A549 (cell line): ENCODE measurements at regions not wholly inside any gene's neighbourhood (a gene's known extent, or its start where the extent isn't known, plus 50 kb on each side); places are given as distances from the start of the nearest gene placed in this dataset.

Source experiments
- EP300 ChIP-seq, 2 experiments: fragments of >200 bp; sonication (Bioruptor Twin); formaldehyde crosslinking; IDR thresholded peaks; 2 replicates in 1 of 2; 3 replicates in 1 of 2; pipeline ENCODE4 v1.6.1; 2016 to 2017
- POLR2A ChIP-seq: IDR thresholded peaks from 2 replicates; pipeline ENCODE4 v1.6.1; 2012; ENCODE audit warnings: mild to moderate bottlenecking, low read length
- SREBF2 ChIP-seq: fragments of 450-650 bp; IDR thresholded peaks from 2 replicates; pipeline ENCODE4 v1.6.1; 2014; ENCODE audit warnings: mild to moderate bottlenecking, moderate library complexity
- ZFP36 ChIP-seq: fragments of 450-650 bp; IDR thresholded peaks from 2 replicates; pipeline ENCODE4 v1.6.1; 2014; ENCODE audit warnings: borderline replicate concordance; ENCODE audit not compliant: partially characterized antibody
- TF ChIP-seq, protein P1 (sequence below): fragments of >200 bp; sonication (Bioruptor Twin); formaldehyde crosslinking; IDR thresholded peaks from 3 replicates; pipeline ENCODE4 v1.5.1; 2016
- TF ChIP-seq, protein P2 (sequence below): IDR thresholded peaks from 2 replicates; pipeline ENCODE4 v1.6.1; 2012
- TF ChIP-seq, protein P3 (sequence below): fragments of 200-600 bp; sonication (generic); IDR thresholded peaks from 2 replicates; pipeline ENCODE4 v1.6.1; 2016; ENCODE audit warnings: antibody characterized with exemption, mild to moderate bottlenecking, moderate library complexity
- TF ChIP-seq, protein P4 (sequence below): fragments of 250-450 bp; sonication (Bioruptor Pico); IDR thresholded peaks from 2 replicates; pipeline ENCODE4 v1.5.0; 2021; ENCODE audit warnings: mild to moderate bottlenecking, moderate library complexity, borderline replicate concordance
- TF ChIP-seq, protein P5 (sequence below): fragments of 150-350 bp; IDR thresholded peaks from 2 replicates; pipeline ENCODE4 v1.6.1; 2014; ENCODE audit warnings: low read depth, mild to moderate bottlenecking, low read length

DNA sequence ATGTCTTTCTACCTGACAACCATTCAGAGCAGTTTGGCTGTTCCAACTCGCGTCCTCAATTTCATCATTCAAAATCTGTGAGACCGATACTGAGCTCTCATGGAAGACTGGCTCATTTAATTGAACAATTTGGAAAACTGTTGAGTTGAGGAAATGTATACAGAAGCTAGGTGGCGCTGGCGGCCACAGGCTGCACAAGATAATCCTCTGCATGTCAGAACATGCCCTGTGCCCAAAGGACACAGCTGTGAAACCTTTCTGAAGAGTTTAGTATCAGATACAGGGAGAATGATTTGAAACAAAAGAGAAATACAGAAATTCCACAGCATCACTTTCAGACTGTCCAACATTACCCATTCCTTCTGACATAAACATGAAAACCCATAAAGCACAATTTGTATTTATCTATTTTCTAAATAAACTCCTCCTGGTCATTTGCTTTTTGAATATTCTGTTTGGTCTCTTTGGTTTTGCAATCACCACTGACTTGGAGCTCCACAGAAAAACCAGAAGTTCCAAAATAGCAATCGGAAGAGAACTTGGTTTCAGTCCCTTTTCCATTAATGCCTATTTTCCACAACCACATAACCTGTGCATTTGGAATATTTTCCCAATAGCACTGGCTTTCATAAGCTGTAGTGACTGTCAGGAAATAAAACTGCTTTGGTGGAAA, 192.8 kb downstream of the MAP2K6 start:
- TF ChIP-seq, protein P1, sequence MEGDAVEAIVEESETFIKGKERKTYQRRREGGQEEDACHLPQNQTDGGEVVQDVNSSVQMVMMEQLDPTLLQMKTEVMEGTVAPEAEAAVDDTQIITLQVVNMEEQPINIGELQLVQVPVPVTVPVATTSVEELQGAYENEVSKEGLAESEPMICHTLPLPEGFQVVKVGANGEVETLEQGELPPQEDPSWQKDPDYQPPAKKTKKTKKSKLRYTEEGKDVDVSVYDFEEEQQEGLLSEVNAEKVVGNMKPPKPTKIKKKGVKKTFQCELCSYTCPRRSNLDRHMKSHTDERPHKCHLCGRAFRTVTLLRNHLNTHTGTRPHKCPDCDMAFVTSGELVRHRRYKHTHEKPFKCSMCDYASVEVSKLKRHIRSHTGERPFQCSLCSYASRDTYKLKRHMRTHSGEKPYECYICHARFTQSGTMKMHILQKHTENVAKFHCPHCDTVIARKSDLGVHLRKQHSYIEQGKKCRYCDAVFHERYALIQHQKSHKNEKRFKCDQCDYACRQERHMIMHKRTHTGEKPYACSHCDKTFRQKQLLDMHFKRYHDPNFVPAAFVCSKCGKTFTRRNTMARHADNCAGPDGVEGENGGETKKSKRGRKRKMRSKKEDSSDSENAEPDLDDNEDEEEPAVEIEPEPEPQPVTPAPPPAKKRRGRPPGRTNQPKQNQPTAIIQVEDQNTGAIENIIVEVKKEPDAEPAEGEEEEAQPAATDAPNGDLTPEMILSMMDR: peak; percentile 96
- TF ChIP-seq EP300 (IDR thresholded peaks at IDR 0.05): no peak
- no peak for TF ChIP-seq SREBF2
- TF ChIP-seq, protein P2, sequence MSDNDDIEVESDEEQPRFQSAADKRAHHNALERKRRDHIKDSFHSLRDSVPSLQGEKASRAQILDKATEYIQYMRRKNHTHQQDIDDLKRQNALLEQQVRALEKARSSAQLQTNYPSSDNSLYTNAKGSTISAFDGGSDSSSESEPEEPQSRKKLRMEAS: 0 out of 2 replicates have a peak, but pooled peaks have one; percentile 56
- TF ChIP-seq, protein P3, sequence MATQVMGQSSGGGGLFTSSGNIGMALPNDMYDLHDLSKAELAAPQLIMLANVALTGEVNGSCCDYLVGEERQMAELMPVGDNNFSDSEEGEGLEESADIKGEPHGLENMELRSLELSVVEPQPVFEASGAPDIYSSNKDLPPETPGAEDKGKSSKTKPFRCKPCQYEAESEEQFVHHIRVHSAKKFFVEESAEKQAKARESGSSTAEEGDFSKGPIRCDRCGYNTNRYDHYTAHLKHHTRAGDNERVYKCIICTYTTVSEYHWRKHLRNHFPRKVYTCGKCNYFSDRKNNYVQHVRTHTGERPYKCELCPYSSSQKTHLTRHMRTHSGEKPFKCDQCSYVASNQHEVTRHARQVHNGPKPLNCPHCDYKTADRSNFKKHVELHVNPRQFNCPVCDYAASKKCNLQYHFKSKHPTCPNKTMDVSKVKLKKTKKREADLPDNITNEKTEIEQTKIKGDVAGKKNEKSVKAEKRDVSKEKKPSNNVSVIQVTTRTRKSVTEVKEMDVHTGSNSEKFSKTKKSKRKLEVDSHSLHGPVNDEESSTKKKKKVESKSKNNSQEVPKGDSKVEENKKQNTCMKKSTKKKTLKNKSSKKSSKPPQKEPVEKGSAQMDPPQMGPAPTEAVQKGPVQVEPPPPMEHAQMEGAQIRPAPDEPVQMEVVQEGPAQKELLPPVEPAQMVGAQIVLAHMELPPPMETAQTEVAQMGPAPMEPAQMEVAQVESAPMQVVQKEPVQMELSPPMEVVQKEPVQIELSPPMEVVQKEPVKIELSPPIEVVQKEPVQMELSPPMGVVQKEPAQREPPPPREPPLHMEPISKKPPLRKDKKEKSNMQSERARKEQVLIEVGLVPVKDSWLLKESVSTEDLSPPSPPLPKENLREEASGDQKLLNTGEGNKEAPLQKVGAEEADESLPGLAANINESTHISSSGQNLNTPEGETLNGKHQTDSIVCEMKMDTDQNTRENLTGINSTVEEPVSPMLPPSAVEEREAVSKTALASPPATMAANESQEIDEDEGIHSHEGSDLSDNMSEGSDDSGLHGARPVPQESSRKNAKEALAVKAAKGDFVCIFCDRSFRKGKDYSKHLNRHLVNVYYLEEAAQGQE: no peak
- no peak for TF ChIP-seq POLR2A
- TF ChIP-seq, protein P4, sequence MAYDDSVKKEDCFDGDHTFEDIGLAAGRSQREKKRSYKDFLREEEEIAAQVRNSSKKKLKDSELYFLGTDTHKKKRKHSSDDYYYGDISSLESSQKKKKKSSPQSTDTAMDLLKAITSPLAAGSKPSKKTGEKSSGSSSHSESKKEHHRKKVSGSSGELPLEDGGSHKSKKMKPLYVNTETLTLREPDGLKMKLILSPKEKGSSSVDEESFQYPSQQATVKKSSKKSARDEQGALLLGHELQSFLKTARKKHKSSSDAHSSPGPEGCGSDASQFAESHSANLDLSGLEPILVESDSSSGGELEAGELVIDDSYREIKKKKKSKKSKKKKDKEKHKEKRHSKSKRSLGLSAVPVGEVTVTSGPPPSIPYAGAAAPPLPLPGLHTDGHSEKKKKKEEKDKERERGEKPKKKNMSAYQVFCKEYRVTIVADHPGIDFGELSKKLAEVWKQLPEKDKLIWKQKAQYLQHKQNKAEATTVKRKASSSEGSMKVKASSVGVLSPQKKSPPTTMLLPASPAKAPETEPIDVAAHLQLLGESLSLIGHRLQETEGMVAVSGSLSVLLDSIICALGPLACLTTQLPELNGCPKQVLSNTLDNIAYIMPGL (CRISPR knock-in tag): no peak
- TF ChIP-seq, protein P5, sequence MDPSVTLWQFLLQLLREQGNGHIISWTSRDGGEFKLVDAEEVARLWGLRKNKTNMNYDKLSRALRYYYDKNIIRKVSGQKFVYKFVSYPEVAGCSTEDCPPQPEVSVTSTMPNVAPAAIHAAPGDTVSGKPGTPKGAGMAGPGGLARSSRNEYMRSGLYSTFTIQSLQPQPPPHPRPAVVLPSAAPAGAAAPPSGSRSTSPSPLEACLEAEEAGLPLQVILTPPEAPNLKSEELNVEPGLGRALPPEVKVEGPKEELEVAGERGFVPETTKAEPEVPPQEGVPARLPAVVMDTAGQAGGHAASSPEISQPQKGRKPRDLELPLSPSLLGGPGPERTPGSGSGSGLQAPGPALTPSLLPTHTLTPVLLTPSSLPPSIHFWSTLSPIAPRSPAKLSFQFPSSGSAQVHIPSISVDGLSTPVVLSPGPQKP: no peak
- no peak for TF ChIP-seq ZFP36
